ENCODE measurements at regions not wholly inside any gene's neighbourhood (a gene's known extent, or its start where the extent isn't known, plus 50 kb on each side); places are given as distances from the start of the nearest gene placed in this dataset.

DNA sequence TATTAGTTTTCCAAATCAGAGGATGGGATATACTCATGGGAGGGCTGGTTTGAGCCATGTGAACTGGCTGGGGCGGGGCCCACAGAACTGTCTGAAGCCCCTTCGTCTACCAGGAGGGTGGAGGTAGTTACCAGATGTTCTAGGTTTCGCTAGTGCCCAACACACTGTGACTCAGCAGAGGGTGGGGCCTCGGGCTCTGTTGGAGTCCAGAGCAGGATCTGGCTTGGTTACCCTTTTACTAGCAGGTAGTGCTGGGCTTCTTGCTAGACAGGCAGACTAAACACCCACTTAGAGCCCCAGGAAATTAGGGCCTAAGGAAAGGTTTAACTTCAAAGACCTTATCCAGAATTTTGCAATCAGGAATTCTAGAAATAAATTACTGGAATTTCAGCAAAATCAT, 56.2 kb upstream of the CHRDL1 start:
- TF ChIP-seq, protein P1, sequence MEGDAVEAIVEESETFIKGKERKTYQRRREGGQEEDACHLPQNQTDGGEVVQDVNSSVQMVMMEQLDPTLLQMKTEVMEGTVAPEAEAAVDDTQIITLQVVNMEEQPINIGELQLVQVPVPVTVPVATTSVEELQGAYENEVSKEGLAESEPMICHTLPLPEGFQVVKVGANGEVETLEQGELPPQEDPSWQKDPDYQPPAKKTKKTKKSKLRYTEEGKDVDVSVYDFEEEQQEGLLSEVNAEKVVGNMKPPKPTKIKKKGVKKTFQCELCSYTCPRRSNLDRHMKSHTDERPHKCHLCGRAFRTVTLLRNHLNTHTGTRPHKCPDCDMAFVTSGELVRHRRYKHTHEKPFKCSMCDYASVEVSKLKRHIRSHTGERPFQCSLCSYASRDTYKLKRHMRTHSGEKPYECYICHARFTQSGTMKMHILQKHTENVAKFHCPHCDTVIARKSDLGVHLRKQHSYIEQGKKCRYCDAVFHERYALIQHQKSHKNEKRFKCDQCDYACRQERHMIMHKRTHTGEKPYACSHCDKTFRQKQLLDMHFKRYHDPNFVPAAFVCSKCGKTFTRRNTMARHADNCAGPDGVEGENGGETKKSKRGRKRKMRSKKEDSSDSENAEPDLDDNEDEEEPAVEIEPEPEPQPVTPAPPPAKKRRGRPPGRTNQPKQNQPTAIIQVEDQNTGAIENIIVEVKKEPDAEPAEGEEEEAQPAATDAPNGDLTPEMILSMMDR (conservative IDR thresholded peaks at IDR 0.05; ENCODE audit: low read length) = no peak
- no peak for TF ChIP-seq EZH2phosphoT487 (IDR thresholded peaks at IDR 0.05; ENCODE audit: borderline replicate concordance, low read depth, low read length)
